ENCODE measurements at regions not wholly inside any gene's neighbourhood (a gene's known extent, or its start where the extent isn't known, plus 50 kb on each side); places are given as distances from the start of the nearest gene placed in this dataset.

- Histone ChIP-seq H3K9me3 (replicated peaks; ENCODE audit: control insufficient read depth, insufficient read depth, low read length) (no peaks in the 10 kb centered on the region), H2AFZ (ENCODE audit: low read depth, low read length) (no peak overlapping the region), H3K9ac (replicated peaks; ENCODE audit: extremely low read depth, insufficient read depth, low read length) (no peak overlapping the region), H3K27ac (ENCODE audit: insufficient read depth, low read depth, low read length) (no peak overlapping the region), H4K20me1 (replicated peaks; ENCODE audit: control insufficient read depth, extremely low read depth, insufficient read depth, low read length) (no peaks in the 10 kb centered on the region), H3K36me3 (ENCODE audit: control insufficient read depth in 2 of 2, extremely low read depth in 1 of 2, insufficient read depth in 2 of 2, low read length in 2 of 2) (no peaks in the 10 kb centered on the region), H3K27me3 (ENCODE audit: control insufficient read depth in 2 of 2, insufficient read depth in 2 of 2, low read length in 2 of 2) (no peaks in the 10 kb centered on the region), H3K79me2 (ENCODE audit: control insufficient read depth, insufficient read depth, low read length) (no peaks in the 10 kb centered on the region), H3K4me3 (replicated peaks in 1 of 3; ENCODE audit: insufficient read depth in 1 of 3, low read depth in 1 of 3, low read length in 3 of 3) (no peak overlapping the region), H3K4me1 (ENCODE audit: control insufficient read depth, extremely low read depth, insufficient read depth, low read length) (no peaks in the 10 kb centered on the region), H3K9me1 (replicated peaks; ENCODE audit: control insufficient read depth, extremely low read depth, insufficient read depth, low read length) (no peaks in the 10 kb centered on the region), H3K4me2 (ENCODE audit: insufficient read depth, low read length) (no peak overlapping the region)
- no peak for FAIRE-seq
- no TSS peak for BruUV-seq (replicated peaks)
- ChIA-PET CTCF (no interaction called here), POLR2A (no interaction called here)
- TF ChIP-seq JUN (IDR thresholded peaks at IDR 0.05; ENCODE audit: borderline replicate concordance, insufficient read depth, insufficient read length, low read depth) (no peak), POLR2A (IDR thresholded peaks at IDR 0.05; ENCODE audit: low read depth, low read length) (no peak), FOS (IDR thresholded peaks at IDR 0.05; ENCODE audit: borderline replicate concordance, insufficient read depth, low read length) (no peak), MYC (IDR thresholded peaks at IDR 0.05; ENCODE audit: low read depth, low read length) (no peak), EZH2 (IDR thresholded peaks at IDR 0.05; ENCODE audit: borderline replicate concordance, low read depth, low read length, severe bottlenecking) (no peak), GATA2 (IDR thresholded peaks at IDR 0.05; ENCODE audit: insufficient read depth, insufficient read length, low read depth, low read length) (no peak), POLR2AphosphoS5 (IDR thresholded peaks at IDR 0.05; ENCODE audit: insufficient read depth, low read depth, low read length) (no peak)
- TF ChIP-seq, protein P1, sequence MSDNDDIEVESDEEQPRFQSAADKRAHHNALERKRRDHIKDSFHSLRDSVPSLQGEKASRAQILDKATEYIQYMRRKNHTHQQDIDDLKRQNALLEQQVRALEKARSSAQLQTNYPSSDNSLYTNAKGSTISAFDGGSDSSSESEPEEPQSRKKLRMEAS (IDR thresholded peaks at IDR 0.05; ENCODE audit: insufficient read depth, insufficient read length): no peak
- TF ChIP-seq, protein P2, sequence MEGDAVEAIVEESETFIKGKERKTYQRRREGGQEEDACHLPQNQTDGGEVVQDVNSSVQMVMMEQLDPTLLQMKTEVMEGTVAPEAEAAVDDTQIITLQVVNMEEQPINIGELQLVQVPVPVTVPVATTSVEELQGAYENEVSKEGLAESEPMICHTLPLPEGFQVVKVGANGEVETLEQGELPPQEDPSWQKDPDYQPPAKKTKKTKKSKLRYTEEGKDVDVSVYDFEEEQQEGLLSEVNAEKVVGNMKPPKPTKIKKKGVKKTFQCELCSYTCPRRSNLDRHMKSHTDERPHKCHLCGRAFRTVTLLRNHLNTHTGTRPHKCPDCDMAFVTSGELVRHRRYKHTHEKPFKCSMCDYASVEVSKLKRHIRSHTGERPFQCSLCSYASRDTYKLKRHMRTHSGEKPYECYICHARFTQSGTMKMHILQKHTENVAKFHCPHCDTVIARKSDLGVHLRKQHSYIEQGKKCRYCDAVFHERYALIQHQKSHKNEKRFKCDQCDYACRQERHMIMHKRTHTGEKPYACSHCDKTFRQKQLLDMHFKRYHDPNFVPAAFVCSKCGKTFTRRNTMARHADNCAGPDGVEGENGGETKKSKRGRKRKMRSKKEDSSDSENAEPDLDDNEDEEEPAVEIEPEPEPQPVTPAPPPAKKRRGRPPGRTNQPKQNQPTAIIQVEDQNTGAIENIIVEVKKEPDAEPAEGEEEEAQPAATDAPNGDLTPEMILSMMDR (IDR thresholded peaks at IDR 0.05; ENCODE audit: extremely low read depth in 1 of 2, insufficient read depth in 1 of 2, low read depth in 1 of 2, low read length in 2 of 2): no peak
- dilution Hi-C loops (cut with MboI; ENCODE audit: extremely low pct_ligation_motif_present, low sequenced_read_pairs): no loop called here
- no peak for DNase-seq (ENCODE audit: low read depth, low spot score)
- intact Hi-C loops (cut with micrococcal nuclease): no loop called here
These were observed 292.3 kb downstream of the MAN2A1 start for GRCh38 chr5:109981979-109982378.

All from endothelial cell of umbilical vein (primary cell).